Transverse colon (tissue), 4 donors: ENCODE measurements at regions not wholly inside any gene's neighbourhood (a gene's known extent, or its start where the extent isn't known, plus 50 kb on each side); places are given as distances from the start of the nearest gene placed in this dataset.

Experiments
- DNase-seq: peaks from one replicate; pipeline ENCODE4 v3.0.0-alpha.2; 2019
- H3K27ac ChIP-seq, 4 donors: fragments of 200-600 bp; sonication (generic); 2 replicates each; pipeline ENCODE4 v1.5.1; 2016 to 2018; ENCODE audit warnings: inconsistent platforms in 4 of 4
- H3K27me3 ChIP-seq: fragments of 200-600 bp; sonication (generic); 2 replicates; pipeline ENCODE4 v1.5.1; 2017; ENCODE audit warnings: inconsistent platforms
- H3K36me3 ChIP-seq, 4 donors: fragments of 200-600 bp; sonication (generic); 2 replicates each; pipeline ENCODE4 v1.5.1; 2017 to 2019; ENCODE audit warnings: inconsistent platforms in 4 of 4
- H3K4me1 ChIP-seq, 4 donors: fragments of 200-600 bp; sonication (generic); 2 replicates each; pipeline ENCODE4 v1.5.1; 2017 to 2020; ENCODE audit warnings: inconsistent platforms in 4 of 4
- H3K4me3 ChIP-seq, 4 donors: fragments of 200-600 bp; sonication (generic); 1 replicate in 1 of 4; 2 replicates in 3 of 4; pipeline versions ENCODE4 v1.5.1 to v1.6.1; 2017 to 2019; ENCODE audit warnings: inconsistent platforms in 4 of 4
- H3K9me3 ChIP-seq, 2 donors: fragments of 200-600 bp; sonication (generic); 2 replicates each; pipeline ENCODE4 v1.5.1; 2017 to 2019; ENCODE audit warnings: inconsistent platforms in 2 of 2
- EP300 ChIP-seq: sonication (generic); formaldehyde crosslinking; IDR thresholded peaks from one replicate; pipeline ENCODE4 v1.6.1; 2017; ENCODE audit warnings: antibody characterized with exemption, low read depth
- POLR2A ChIP-seq: fragments of 450-650 bp; IDR thresholded peaks from one replicate; pipeline ENCODE4 v1.6.1; 2016; ENCODE audit warnings: antibody characterized with exemption, mild to moderate bottlenecking, moderate library complexity
- POLR2AphosphoS5 ChIP-seq, 3 donors: sonication (generic); formaldehyde crosslinking; IDR thresholded peaks; one replicate each; pipeline ENCODE4 v1.6.1; 2016; ENCODE audit warnings: antibody characterized with exemption in 3 of 3
- WGBS, 2 donors: methylation state at CpG; one replicate each; pipeline ENCODE4 v1.1.5; 2018; ENCODE audit warnings: low coverage in 1 of 2; 5-methylcytosine and 5-hydroxymethylcytosine counted together
- in situ Hi-C, 4 donors: fragments of 200-750 bp; cut with MboI; loops; one replicate each; pipeline versions ENCODE4 v1.15.0 to v1.15.1; 2017; ENCODE audit warnings: low sequenced_read_pairs in 3 of 4, low pct_ligation_motif_present in 1 of 4, low pct_unique_long_range_greater_than_20kb in 1 of 4
- intact Hi-C: fragments of 100-400 bp; cut with DNase I; formaldehyde crosslinking; loops from one replicate; pipeline ENCODE4 v1.15.1; 2023; ENCODE audit warnings: low total_unique reads
- TF ChIP-seq, protein P1 (sequence below), 5 experiments: fragments of 200-600 bp in 3 of 5; fragments of 450-650 bp in 2 of 5; sonication (generic) in 3 of 5; IDR thresholded peaks; 1 replicate in 2 of 5; 2 replicates in 3 of 5; pipeline ENCODE4 v1.5.1; 2016 to 2017; ENCODE audit warnings: antibody characterized with exemption in 5 of 5, inconsistent platforms in 3 of 5, mild to moderate bottlenecking in 2 of 5, moderate library complexity in 1 of 5

- Histone ChIP-seq H3K27ac (no peak overlapping the region), H3K4me1 (peaks cover 0 to 9% (median 0%) of the 10 kb centered on the region in 4 donors), H3K36me3 (no peaks in the 10 kb centered on the region), H3K9me3 (no peaks in the 10 kb centered on the region), H3K4me3 (no peak overlapping the region), H3K27me3 (no peaks in the 10 kb centered on the region)
- TF ChIP-seq EP300 = no peak
- TF ChIP-seq, protein P1, sequence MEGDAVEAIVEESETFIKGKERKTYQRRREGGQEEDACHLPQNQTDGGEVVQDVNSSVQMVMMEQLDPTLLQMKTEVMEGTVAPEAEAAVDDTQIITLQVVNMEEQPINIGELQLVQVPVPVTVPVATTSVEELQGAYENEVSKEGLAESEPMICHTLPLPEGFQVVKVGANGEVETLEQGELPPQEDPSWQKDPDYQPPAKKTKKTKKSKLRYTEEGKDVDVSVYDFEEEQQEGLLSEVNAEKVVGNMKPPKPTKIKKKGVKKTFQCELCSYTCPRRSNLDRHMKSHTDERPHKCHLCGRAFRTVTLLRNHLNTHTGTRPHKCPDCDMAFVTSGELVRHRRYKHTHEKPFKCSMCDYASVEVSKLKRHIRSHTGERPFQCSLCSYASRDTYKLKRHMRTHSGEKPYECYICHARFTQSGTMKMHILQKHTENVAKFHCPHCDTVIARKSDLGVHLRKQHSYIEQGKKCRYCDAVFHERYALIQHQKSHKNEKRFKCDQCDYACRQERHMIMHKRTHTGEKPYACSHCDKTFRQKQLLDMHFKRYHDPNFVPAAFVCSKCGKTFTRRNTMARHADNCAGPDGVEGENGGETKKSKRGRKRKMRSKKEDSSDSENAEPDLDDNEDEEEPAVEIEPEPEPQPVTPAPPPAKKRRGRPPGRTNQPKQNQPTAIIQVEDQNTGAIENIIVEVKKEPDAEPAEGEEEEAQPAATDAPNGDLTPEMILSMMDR (IDR thresholded peaks at IDR 0.05) = no peak
- TF ChIP-seq POLR2A = no peak
- TF ChIP-seq POLR2AphosphoS5 (IDR thresholded peaks at IDR 0.05) = no peak
- intact Hi-C loops = no loop called here
- no peak for DNase-seq
- in situ Hi-C loops = no loop called here
- 79 to 89% methylated on average over 3 of the region's 3 CpGs for WGBS, 2 donors
Measured at GRCh38 chr5:33277061-33277650, 163.6 kb upstream of the TARS1 start.

DNA sequence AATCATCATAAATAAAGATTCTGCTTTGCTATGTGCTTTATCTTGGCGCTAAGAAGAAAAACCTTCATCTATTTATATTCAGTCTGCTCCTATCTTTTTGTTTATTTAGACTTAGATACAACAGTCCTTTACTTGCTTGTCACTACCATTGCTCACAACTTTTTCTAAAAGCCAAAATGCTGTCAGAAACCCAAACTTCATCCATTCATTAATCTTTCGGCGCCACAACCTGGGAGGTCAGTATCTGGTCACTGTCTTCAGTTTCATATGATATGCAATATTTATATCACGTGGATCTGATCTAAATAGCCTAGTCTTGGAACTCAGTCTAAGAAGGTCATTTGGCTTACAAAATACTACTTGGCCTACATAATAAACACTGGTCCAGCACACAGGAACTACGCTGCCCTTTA, 159.3 kb upstream of the TARS1 start:
- H3K27me3 ChIP-seq = no peaks in the 10 kb centered on the region
- DNase-seq = no peak
- intact Hi-C loops (loop anchor here (10.0 kb wide), 1 partner anchor 567 kb away; the partner anchor contains the start of gene NPR3), in situ Hi-C loops (no loop called here)
- no peak overlapping the region for H3K27ac ChIP-seq
- H3K4me3 ChIP-seq = no peak overlapping the region
- TF ChIP-seq EP300 (no peak), POLR2AphosphoS5 (IDR thresholded peaks at IDR 0.05) (no peak), POLR2A (no peak)
- TF ChIP-seq, protein P1 (IDR thresholded peaks at IDR 0.05) = no peak
- no peaks in the 10 kb centered on the region for H3K9me3 ChIP-seq
- WGBS, 2 donors = 55 to 58% methylated on average over 4 to 5 of the region's 5 CpGs
- H3K4me1 ChIP-seq = peaks cover 0 to 11% (median 0%) of the 10 kb centered on the region in 4 donors
- H3K36me3 ChIP-seq = no peaks in the 10 kb centered on the region

GRCh38 chr5:33282157-33282556, 158.6 kb upstream of the TARS1 start:
- 79 to 88% methylated on average over 4 of the region's 4 CpGs for WGBS, 2 donors
- no peak overlapping the region for H3K4me3 ChIP-seq
- H3K27me3 ChIP-seq = no peaks in the 10 kb centered on the region
- H3K4me1 ChIP-seq = peaks cover 0 to 11% (median 0%) of the 10 kb centered on the region in 4 donors
- no peaks in the 10 kb centered on the region for H3K9me3 ChIP-seq
- TF ChIP-seq POLR2A (no peak), EP300 (no peak), POLR2AphosphoS5 (IDR thresholded peaks at IDR 0.05) (no peak)
- TF ChIP-seq, protein P1 (IDR thresholded peaks at IDR 0.05) = no peak
- DNase-seq = no peak
- H3K27ac ChIP-seq = no peak overlapping the region
- in situ Hi-C loops = no loop called here
- intact Hi-C loops = loop anchor here (10.0 kb wide), 1 partner anchor 567 kb away; the partner anchor contains the start of gene NPR3
- no peaks in the 10 kb centered on the region for H3K36me3 ChIP-seq

DNA sequence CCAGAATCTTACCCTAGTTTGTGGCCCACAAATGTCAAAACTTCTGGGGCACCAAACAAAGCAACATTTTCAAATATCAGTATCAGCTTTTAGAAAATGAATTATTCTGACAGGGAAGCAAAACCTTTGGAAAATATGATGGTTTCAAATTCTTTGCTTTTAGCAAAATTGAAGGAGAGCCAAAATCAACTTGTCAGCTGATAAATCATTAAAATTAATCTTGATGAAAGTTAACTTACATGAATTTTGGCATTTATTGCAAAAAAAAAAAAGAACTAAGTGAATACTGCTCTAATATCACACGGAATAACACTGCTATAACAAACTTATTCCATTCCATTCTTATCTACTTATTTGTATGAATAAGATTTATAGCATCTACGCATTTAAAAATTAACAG, 158.1 kb upstream of the TARS1 start:
- in situ Hi-C loops = no loop called here
- Histone ChIP-seq H3K9me3 (no peaks in the 10 kb centered on the region), H3K27ac (no peak overlapping the region), H3K36me3 (no peaks in the 10 kb centered on the region), H3K27me3 (no peaks in the 10 kb centered on the region), H3K4me3 (no peak overlapping the region), H3K4me1 (peaks cover 0 to 11% (median 0%) of the 10 kb centered on the region in 4 donors)
- TF ChIP-seq POLR2A (no peak), EP300 (no peak), POLR2AphosphoS5 (IDR thresholded peaks at IDR 0.05) (no peak)
- TF ChIP-seq, protein P1 (IDR thresholded peaks at IDR 0.05) = no peak
- intact Hi-C loops = loop anchor here (10.0 kb wide), 1 partner anchor 568 kb away; the partner anchor contains the start of gene NPR3
- no peak for DNase-seq
- 77 to 79% methylated on average over 2 of the region's 2 CpGs for WGBS, 2 donors
